Right atrium auricular region (tissue), 2 donors: ENCODE measurements at regions not wholly inside any gene's neighbourhood (a gene's known extent, or its start where the extent isn't known, plus 50 kb on each side); places are given as distances from the start of the nearest gene placed in this dataset.

Source experiments
- DNase-seq: peaks from one replicate; pipeline ENCODE4 v3.0.0-alpha.2; 2019; ENCODE audit warnings: low spot score
- H3K27ac ChIP-seq, 2 donors: fragments of 200-600 bp; sonication (generic); 1 replicate in 1 of 2; 2 replicates in 1 of 2; pipeline ENCODE4 v1.5.1; 2016 to 2019
- H3K27me3 ChIP-seq, 2 donors: fragments of 200-600 bp; sonication (generic); one replicate each; pipeline versions ENCODE4 v1.5.1 to v1.6.0; 2017 to 2019
- H3K36me3 ChIP-seq: fragments of 200-600 bp; sonication (generic); one replicate; pipeline ENCODE4 v1.5.1; 2016
- H3K4me1 ChIP-seq, 2 donors: fragments of 200-600 bp; sonication (generic); one replicate each; pipeline versions ENCODE4 v1.5.1 to v1.6.0; 2017 to 2019
- H3K4me3 ChIP-seq, 2 donors: fragments of 200-600 bp; sonication (generic); 1 replicate in 1 of 2; 2 replicates in 1 of 2; pipeline ENCODE4 v1.5.1; 2017 to 2019; ENCODE audit warnings: mild to moderate bottlenecking in 1 of 2, moderate library complexity in 1 of 2
- H3K9me3 ChIP-seq, 2 donors: fragments of 200-600 bp; sonication (generic); one replicate each; pipeline ENCODE4 v1.5.1; 2019
- TF ChIP-seq, protein P1 (sequence below), 2 donors: fragments of 200-600 bp; sonication (generic); IDR thresholded peaks; one replicate each; pipeline ENCODE4 v1.5.1; 2019; ENCODE audit warnings: antibody characterized with exemption in 2 of 2

DNA sequence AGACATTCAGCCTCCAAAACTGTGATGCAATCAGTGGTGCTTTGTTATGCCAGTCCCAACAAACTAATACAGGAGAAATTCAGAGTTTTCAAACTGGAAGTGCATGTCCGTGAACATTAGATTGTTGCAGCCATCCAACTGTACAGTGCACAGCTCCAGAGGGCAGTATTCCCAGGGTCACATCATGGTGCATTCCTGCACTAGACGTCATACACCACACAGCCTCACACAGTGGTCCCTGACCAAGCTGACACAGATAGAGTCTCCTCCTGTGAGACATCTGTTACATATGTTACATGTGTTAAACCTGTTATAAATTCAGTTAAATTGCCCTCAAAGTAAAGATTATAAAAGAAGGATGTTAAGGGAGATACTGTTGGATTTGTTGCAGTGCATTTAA, 209.0 kb downstream of the LRRN1 start:
- no peaks in the 10 kb centered on the region for H3K4me1 ChIP-seq
- H3K4me3 ChIP-seq, result no peak overlapping the region
- H3K27me3 ChIP-seq, result no peaks in the 10 kb centered on the region
- no peak for DNase-seq
- TF ChIP-seq, protein P1, sequence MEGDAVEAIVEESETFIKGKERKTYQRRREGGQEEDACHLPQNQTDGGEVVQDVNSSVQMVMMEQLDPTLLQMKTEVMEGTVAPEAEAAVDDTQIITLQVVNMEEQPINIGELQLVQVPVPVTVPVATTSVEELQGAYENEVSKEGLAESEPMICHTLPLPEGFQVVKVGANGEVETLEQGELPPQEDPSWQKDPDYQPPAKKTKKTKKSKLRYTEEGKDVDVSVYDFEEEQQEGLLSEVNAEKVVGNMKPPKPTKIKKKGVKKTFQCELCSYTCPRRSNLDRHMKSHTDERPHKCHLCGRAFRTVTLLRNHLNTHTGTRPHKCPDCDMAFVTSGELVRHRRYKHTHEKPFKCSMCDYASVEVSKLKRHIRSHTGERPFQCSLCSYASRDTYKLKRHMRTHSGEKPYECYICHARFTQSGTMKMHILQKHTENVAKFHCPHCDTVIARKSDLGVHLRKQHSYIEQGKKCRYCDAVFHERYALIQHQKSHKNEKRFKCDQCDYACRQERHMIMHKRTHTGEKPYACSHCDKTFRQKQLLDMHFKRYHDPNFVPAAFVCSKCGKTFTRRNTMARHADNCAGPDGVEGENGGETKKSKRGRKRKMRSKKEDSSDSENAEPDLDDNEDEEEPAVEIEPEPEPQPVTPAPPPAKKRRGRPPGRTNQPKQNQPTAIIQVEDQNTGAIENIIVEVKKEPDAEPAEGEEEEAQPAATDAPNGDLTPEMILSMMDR (IDR thresholded peaks at IDR 0.05), result no peak
- no peaks in the 10 kb centered on the region for H3K9me3 ChIP-seq
- H3K36me3 ChIP-seq, result no peaks in the 10 kb centered on the region
- no peak overlapping the region for H3K27ac ChIP-seq

DNA sequence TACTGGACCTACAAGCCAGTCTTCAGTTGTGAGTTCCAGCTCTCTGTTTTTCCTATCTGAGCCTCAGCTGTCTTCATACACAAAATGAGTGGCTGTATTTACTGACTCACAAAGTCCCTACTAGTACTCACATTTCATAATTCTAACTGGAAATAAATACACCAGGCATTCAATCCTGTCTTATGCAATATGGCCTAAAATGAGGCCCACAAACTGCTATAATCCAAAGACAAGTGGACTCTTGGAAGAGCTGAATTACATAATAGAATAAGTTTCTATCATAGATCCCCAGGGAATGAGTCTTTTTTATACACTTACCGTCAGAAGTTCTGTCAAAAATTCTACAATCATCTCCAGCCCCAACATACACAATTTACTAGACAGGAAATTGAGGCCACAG, 211.9 kb downstream of the LRRN1 start:
- Histone ChIP-seq H3K4me1 (no peaks in the 10 kb centered on the region), H3K9me3 (no peaks in the 10 kb centered on the region), H3K36me3 (no peaks in the 10 kb centered on the region), H3K4me3 (no peak overlapping the region), H3K27me3 (no peaks in the 10 kb centered on the region), H3K27ac (no peak overlapping the region)
- no peak for DNase-seq
- TF ChIP-seq, protein P1 (IDR thresholded peaks at IDR 0.05), result no peak

DNA sequence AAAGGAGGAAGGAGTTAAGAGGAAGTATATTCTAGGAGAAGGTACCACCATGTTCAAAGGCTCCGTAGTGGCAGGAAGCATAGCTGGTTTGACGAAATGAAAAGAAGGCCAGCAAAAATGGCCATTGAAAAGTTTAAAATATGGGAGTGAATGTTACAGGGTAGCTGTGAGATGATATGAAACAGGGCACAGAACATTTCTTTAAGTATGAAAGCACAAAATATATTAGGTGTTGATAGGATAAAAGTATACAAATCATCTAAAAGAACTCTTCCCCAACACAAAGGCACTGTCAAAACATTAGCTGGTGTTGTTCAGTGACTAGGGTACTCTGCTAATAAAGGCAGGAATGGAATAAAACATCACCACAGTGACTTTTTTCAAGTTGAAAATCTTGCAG, 216.2 kb downstream of the LRRN1 start:
- Histone ChIP-seq H3K27ac (no peak overlapping the region), H3K36me3 (no peaks in the 10 kb centered on the region), H3K27me3 (no peaks in the 10 kb centered on the region), H3K9me3 (no peaks in the 10 kb centered on the region), H3K4me3 (no peak overlapping the region), H3K4me1 (no peaks in the 10 kb centered on the region)
- TF ChIP-seq, protein P1 (IDR thresholded peaks at IDR 0.05), result no peak
- DNase-seq, result no peak

DNA sequence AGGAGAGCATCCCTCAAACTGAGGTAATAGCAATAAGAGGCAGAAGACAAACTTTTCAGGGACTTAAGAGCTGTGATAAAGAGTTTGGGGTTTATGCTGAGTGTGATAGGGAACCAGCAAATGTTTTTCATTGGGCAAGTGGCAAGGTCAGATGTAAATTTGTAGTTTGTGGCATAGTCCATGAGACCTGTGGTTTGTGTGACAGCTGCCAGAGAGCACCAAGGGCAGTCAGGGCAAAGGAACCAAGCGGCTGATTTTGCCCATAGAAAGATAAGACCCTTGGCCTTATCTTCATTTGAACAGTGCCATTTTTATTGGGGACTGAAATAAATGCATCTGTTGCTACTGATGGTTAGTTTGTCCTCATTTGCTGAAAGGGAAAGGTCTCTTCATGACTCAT, 220.3 kb downstream of the LRRN1 start:
- Histone ChIP-seq H3K36me3 (no peaks in the 10 kb centered on the region), H3K9me3 (no peaks in the 10 kb centered on the region), H3K4me3 (no peak overlapping the region), H3K27ac (no peak overlapping the region), H3K4me1 (no peaks in the 10 kb centered on the region), H3K27me3 (no peaks in the 10 kb centered on the region)
- no peak for DNase-seq
- TF ChIP-seq, protein P1 (IDR thresholded peaks at IDR 0.05), result no peak

DNA sequence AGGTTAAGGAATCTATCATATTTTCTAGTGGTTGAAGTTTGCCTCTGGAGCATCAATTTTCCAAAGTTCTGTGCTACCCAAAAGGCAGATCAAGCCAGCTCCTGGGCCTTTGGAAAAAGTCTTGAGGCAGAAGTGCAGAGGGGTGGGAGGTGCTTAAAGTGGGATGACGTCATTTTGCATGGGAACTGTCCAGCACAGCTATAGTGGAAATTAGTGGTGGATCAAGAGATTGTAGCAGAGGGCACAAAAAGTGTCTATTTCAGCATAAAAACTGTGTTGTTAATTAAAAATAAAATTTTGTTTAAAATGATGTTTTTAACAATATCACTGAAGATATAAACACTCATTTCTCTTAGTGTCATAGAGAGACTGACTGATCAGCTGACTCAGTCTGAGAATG, 221.9 kb downstream of the LRRN1 start:
- H3K4me1 ChIP-seq, result no peaks in the 10 kb centered on the region
- H3K9me3 ChIP-seq, result no peaks in the 10 kb centered on the region
- H3K27me3 ChIP-seq, result no peaks in the 10 kb centered on the region
- H3K27ac ChIP-seq, result no peak overlapping the region
- no peak overlapping the region for H3K4me3 ChIP-seq
- H3K36me3 ChIP-seq, result no peaks in the 10 kb centered on the region
- TF ChIP-seq, protein P1 (IDR thresholded peaks at IDR 0.05), result no peak
- no peak for DNase-seq

DNA sequence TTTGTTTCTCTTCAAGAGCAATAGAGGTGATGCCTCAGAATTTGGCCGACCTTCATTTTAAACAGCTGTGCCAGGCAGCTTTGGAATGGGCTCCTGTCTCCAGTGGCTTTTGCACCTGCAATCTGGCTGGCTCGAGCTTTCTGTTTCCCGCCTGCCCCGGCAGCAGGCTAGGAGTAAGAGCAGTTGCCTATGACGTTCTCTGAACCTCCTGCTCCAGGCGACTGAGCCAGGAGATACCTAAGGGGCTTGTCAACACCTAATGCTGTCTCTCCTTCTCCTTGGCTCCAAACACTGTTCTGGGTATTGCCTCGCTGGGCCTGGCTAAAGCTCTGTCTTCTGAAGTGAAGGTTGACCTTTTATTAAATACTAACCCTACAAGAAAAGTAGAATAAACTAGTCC, 229.9 kb downstream of the LRRN1 start:
- no peak overlapping the region for H3K4me3 ChIP-seq
- no peak for DNase-seq
- TF ChIP-seq, protein P1 (IDR thresholded peaks at IDR 0.05), result no peak
- H3K4me1 ChIP-seq, result no peaks in the 10 kb centered on the region
- H3K27ac ChIP-seq, result no peak overlapping the region
- H3K27me3 ChIP-seq, result no peaks in the 10 kb centered on the region
- H3K9me3 ChIP-seq, result no peaks in the 10 kb centered on the region
- H3K36me3 ChIP-seq, result no peaks in the 10 kb centered on the region
